Spleen (tissue), 7 donors: ENCODE measurements at regions not wholly inside any gene's neighbourhood (a gene's known extent, or its start where the extent isn't known, plus 50 kb on each side); places are given as distances from the start of the nearest gene placed in this dataset.

ENCODE experiments used
- POLR2A ChIP-seq, 3 donors: fragments of 450-650 bp; IDR thresholded peaks; one replicate each; pipeline ENCODE4 v1.5.1; 2017; ENCODE audit warnings: antibody characterized with exemption in 3 of 3, mild to moderate bottlenecking in 1 of 3
- POLR2AphosphoS5 ChIP-seq, 3 donors: sonication (generic); formaldehyde crosslinking; IDR thresholded peaks; one replicate each; pipeline ENCODE4 v1.5.1; 2017; ENCODE audit warnings: antibody characterized with exemption in 3 of 3
- TF ChIP-seq, protein P1 (sequence below), 11 experiments: fragments of 200-600 bp in 7 of 11; fragments of 450-650 bp in 4 of 11; sonication (generic) in 4 of 11; IDR thresholded peaks in 8 of 11; conservative IDR thresholded peaks in 3 of 11; 1 replicate in 7 of 11; 2 replicates in 4 of 11; pipeline versions ENCODE4 v1.4.0 to v1.8.0; 2016 to 2021; ENCODE audit warnings: antibody characterized with exemption in 11 of 11, inconsistent platforms in 4 of 11, mild to moderate bottlenecking in 1 of 11
- donor health status: DM: no; HTN: no; CAD: no; lungs with moderate emphysema.
- donor health status: DM: no; HTN: no; CAD: no.
- donor health status: DM: no; HTN: no; CAD: no.

DNA sequence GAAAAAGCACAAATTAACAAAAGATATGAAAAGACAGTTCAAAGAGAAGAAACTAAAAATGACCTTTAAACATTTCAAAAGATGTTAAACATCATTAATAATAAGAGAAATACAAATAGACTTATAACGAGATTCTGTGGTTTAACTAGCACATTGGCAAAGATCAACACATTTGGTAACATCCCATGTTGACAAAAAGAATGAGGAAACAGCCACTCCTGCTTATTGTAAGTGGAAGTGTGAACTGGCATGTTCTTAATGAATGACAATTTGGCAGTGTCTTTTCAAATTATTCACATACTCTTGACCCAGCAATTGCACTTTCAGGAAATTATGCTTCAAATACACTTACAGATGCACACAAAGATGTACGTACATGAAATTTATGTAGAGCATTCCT is 176.3 kb downstream of the TLE1 start:
- TF ChIP-seq, protein P1, sequence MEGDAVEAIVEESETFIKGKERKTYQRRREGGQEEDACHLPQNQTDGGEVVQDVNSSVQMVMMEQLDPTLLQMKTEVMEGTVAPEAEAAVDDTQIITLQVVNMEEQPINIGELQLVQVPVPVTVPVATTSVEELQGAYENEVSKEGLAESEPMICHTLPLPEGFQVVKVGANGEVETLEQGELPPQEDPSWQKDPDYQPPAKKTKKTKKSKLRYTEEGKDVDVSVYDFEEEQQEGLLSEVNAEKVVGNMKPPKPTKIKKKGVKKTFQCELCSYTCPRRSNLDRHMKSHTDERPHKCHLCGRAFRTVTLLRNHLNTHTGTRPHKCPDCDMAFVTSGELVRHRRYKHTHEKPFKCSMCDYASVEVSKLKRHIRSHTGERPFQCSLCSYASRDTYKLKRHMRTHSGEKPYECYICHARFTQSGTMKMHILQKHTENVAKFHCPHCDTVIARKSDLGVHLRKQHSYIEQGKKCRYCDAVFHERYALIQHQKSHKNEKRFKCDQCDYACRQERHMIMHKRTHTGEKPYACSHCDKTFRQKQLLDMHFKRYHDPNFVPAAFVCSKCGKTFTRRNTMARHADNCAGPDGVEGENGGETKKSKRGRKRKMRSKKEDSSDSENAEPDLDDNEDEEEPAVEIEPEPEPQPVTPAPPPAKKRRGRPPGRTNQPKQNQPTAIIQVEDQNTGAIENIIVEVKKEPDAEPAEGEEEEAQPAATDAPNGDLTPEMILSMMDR (IDR thresholded peaks at IDR 0.05 in 8 of 11, conservative IDR thresholded peaks at IDR 0.05 in 3 of 11): no peak
- no peak for TF ChIP-seq POLR2A (IDR thresholded peaks at IDR 0.05)
- TF ChIP-seq POLR2AphosphoS5 (IDR thresholded peaks at IDR 0.05): no peak
